SU-DHL-6 (cell line): ENCODE measurements at regions not wholly inside any gene's neighbourhood (a gene's known extent, or its start where the extent isn't known, plus 50 kb on each side); places are given as distances from the start of the nearest gene placed in this dataset.

ENCODE experiments used
- EZH2phosphoT487 ChIP-seq: fragments of 200-600 bp; sonication (generic), shearing (Covaris generic); conservative IDR thresholded peaks from 2 replicates; pipeline ENCODE4 v1.6.1; 2018; ENCODE audit warnings: mild to moderate bottlenecking, antibody characterized with exemption, low read length, moderate library complexity, mixed read lengths
- TF ChIP-seq, protein P1 (sequence below): fragments of 200-600 bp; sonication (generic); IDR thresholded peaks from one replicate; pipeline ENCODE4 v1.5.1; 2017; ENCODE audit warnings: antibody characterized with exemption, mild to moderate bottlenecking, low read length, moderate library complexity; ENCODE audit not compliant: insufficient read depth, poor library complexity, severe bottlenecking

DNA sequence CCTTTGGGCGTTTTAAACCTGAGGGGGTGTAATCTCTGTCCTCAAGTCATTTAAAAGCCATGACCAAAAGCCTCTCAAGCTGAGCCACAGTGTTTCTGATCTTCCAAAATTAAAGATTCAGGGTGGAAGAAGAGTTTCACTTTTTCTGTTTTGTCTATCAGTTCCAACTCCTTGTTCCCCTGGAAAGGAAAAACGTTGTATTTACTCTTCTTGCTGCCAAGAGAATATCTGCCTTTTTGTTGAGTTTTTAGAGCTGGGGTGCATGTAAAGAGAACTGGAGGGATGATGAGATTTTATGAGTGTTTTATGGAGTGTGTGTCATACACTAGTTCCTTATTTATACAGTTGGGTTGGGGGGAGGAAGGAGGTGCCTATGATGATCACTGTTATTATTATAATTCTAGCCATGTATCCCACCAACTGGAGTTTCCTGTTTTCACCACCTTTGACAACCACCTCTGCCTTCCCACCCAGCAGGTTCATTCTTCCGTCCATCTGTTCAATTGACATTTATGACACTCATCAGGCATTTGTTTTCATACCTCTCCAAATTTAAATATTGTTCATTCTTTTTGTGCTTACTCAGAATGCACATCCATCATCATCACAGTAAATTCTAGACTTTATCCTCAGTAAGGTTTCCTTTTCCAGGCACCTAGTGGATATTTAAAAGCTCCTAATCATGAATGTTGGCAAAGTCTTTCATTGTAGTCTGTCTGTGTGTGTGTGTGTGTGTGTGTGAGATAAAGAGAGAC, 97.9 kb upstream of the MPDZ start:
- TF ChIP-seq, protein P1, sequence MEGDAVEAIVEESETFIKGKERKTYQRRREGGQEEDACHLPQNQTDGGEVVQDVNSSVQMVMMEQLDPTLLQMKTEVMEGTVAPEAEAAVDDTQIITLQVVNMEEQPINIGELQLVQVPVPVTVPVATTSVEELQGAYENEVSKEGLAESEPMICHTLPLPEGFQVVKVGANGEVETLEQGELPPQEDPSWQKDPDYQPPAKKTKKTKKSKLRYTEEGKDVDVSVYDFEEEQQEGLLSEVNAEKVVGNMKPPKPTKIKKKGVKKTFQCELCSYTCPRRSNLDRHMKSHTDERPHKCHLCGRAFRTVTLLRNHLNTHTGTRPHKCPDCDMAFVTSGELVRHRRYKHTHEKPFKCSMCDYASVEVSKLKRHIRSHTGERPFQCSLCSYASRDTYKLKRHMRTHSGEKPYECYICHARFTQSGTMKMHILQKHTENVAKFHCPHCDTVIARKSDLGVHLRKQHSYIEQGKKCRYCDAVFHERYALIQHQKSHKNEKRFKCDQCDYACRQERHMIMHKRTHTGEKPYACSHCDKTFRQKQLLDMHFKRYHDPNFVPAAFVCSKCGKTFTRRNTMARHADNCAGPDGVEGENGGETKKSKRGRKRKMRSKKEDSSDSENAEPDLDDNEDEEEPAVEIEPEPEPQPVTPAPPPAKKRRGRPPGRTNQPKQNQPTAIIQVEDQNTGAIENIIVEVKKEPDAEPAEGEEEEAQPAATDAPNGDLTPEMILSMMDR, result no peak
- TF ChIP-seq EZH2phosphoT487, result no peak
